SK-N-MC (cell line): ENCODE measurements at regions not wholly inside any gene's neighbourhood (a gene's known extent, or its start where the extent isn't known, plus 50 kb on each side); places are given as distances from the start of the nearest gene placed in this dataset.

Experiments
- EZH2 ChIP-seq: fragments of 200-600 bp; sonication (generic); IDR thresholded peaks from one replicate; pipeline ENCODE4 v1.6.1; 2017; ENCODE audit warnings: antibody characterized with exemption
- POLR2AphosphoS5 ChIP-seq: IDR thresholded peaks from 2 replicates; pipeline ENCODE4 v1.6.1; 2012; ENCODE audit warnings: mild to moderate bottlenecking, low read depth, low read length, borderline replicate concordance

DNA sequence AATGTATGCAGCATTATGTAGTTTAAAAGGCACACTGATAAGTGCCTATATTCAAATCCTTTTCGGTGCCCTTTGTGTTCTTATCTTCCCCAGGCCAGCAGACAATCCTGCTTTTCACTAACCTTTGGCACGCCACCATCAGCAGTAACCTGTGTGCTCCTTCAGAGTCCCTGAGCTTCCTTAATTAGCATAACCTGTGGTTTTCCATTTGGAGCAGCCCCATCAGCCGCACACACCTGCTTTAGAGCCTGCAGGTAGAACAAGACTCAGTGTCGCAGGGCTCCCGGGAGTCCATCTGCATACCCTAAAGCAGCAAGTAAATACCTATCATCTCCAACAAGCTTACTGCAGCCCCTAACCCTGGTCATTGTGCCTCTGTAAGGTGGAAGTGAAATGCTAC lies 755.1 kb downstream of the ROBO2 start:
- TF ChIP-seq EZH2, result no peak
- no peak for TF ChIP-seq POLR2AphosphoS5
